T-cell (primary cell): ENCODE measurements at regions not wholly inside any gene's neighbourhood (a gene's known extent, or its start where the extent isn't known, plus 50 kb on each side); places are given as distances from the start of the nearest gene placed in this dataset.

Experiments used
- ATAC-seq, 4 experiments: fragments of 200-7000 bp in 3 of 4; fragments of 150-1000 bp in 1 of 4; cut with Tn5 transposase; replicated peaks in 1 of 4; 1 replicate in 3 of 4; 2 replicates in 1 of 4; pipeline ENCODE4 v1.10.0; 2021; ENCODE audit warnings: moderate library complexity in 3 of 4, mild to moderate bottlenecking in 2 of 4, moderate number of reproducible peaks in 1 of 4
- CTCF ChIA-PET, 2 donors: fragments of 300-600 bp; sonication (Branson Sonifier 250); formaldehyde crosslinking; loops; one replicate each; lab custom pipeline; 2022; ENCODE audit warnings: antibody characterized with exemption in 2 of 2; lab: Charles Lee
- POLR2A ChIA-PET, 2 donors: fragments of 300-600 bp; sonication (Branson Sonifier 250); formaldehyde crosslinking; loops; one replicate each; lab custom pipeline; 2022; ENCODE audit warnings: antibody characterized with exemption in 2 of 2; lab: Charles Lee
- DNase-seq, 35 experiments: peaks; one replicate each; pipeline versions ENCODE4 v3.0.0 to v3.0.0-alpha.2; 2013 to 2023
- H3K27ac ChIP-seq: one replicate; pipeline ENCODE4 v1.5.1; 2013; ENCODE audit warnings: low read length
- H3K27me3 ChIP-seq, 2 experiments: replicated peaks in 1 of 2; 1 replicate in 1 of 2; 2 replicates in 1 of 2; pipeline versions ENCODE4 v1.6.1 to v1.7.0; 2013; ENCODE audit warnings: low read length in 1 of 2, mixed read lengths in 1 of 2; ENCODE audit not compliant: control insufficient read depth in 2 of 2, insufficient read depth in 2 of 2; ENCODE audit errors: extremely low read depth in 1 of 2
- H3K36me3 ChIP-seq, 2 donors: 1 replicate in 1 of 2; 2 replicates in 1 of 2; pipeline versions ENCODE4 v1.6.1 to v1.7.0; 2013; ENCODE audit warnings: low read length in 1 of 2; ENCODE audit not compliant: control insufficient read depth in 2 of 2, insufficient read depth in 1 of 2; ENCODE audit errors: extremely low read depth in 1 of 2
- H3K4me1 ChIP-seq, 2 experiments: 1 replicate in 1 of 2; 2 replicates in 1 of 2; pipeline versions ENCODE4 v1.6.1 to v1.7.0; 2013; ENCODE audit warnings: low read length in 2 of 2, mixed read lengths in 1 of 2; ENCODE audit not compliant: insufficient read depth in 2 of 2, control insufficient read depth in 1 of 2; ENCODE audit errors: extremely low read depth in 1 of 2
- H3K4me3 ChIP-seq, 2 donors: 1 replicate in 1 of 2; 2 replicates in 1 of 2; pipeline versions ENCODE4 v1.5.1 to v1.7.0; 2013; ENCODE audit warnings: mild to moderate bottlenecking in 2 of 2, low read length in 1 of 2, moderate library complexity in 1 of 2; ENCODE audit not compliant: control insufficient read depth in 1 of 2; ENCODE audit errors: extremely low read depth in 1 of 2
- H3K9me3 ChIP-seq: 2 replicates; pipeline ENCODE4 v1.7.0; 2013
- H3K27ac Mint-ChIP-seq, 2 donors: one replicate each; pipeline ENCODE4 v1.8.0; 2020 to 2021; ENCODE audit warnings: mild to moderate bottlenecking in 2 of 2, mixed read lengths in 2 of 2
- H3K27me3 Mint-ChIP-seq, 2 donors: one replicate each; pipeline ENCODE4 v1.8.0; 2021 to 2022; ENCODE audit warnings: mixed read lengths in 2 of 2
- H3K36me3 Mint-ChIP-seq: one replicate; pipeline ENCODE4 v1.8.0; 2021; ENCODE audit warnings: mixed read lengths
- H3K4me1 Mint-ChIP-seq, 3 donors: one replicate each; pipeline ENCODE4 v1.8.0; 2020 to 2022; ENCODE audit warnings: mixed read lengths in 3 of 3, mild to moderate bottlenecking in 1 of 3
- H3K4me3 Mint-ChIP-seq, 3 donors: one replicate each; pipeline ENCODE4 v1.8.0; 2020 to 2022; ENCODE audit warnings: mild to moderate bottlenecking in 3 of 3, mixed read lengths in 3 of 3, moderate library complexity in 3 of 3
- H3K9me3 Mint-ChIP-seq, 3 donors: one replicate each; pipeline ENCODE4 v1.8.0; 2020 to 2022; ENCODE audit warnings: mixed read lengths in 3 of 3
- WGBS: methylation state at CpG from one replicate; pipeline ENCODE4 v1.1.5; 2013; ENCODE audit warnings: missing lambda C conversion rate; ENCODE audit not compliant: insufficient coverage; 5-methylcytosine and 5-hydroxymethylcytosine counted together

DNA sequence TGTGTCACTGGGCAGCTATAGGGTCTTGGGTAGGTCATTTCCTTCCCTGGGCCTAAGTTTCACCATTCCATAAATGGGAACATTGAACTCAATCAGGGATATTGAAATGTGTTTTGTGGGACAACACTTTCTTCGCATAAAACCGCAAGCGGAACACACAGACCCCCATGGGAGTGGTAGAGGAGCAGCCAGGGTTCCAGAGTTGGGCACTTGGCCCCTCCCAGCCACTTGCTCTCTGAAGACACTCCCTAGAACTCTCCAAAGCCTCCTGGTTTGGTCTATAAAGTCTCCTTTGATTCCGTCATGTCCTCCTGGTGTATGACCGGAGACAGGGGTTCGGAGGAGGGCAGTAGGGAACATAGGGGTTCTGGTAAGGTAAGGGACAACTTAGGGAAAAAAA, 271.7 kb downstream of the UACA start:
- ChIA-PET POLR2A (no interaction called here), CTCF (interaction anchor here (0.5 to 1.7 kb wide), 3 partner anchors 37 to 1014 kb away, joined by 3 to 6 read pairs (median 6); no protein-coding TSS in a partner anchor)
- Histone ChIP-seq H3K36me3 (no peaks in the 10 kb centered on the region), H3K27ac (peak overlapping the region; percentile 55), H3K4me1 (peaks cover 25 to 90% of the 10 kb centered on the region in 2 experiments), H3K4me3 (peak overlapping the region; percentile 37 to 60), H3K27me3 (peaks cover 0 to 28% of the 10 kb centered on the region in 2 experiments), H3K9me3 (no peaks in the 10 kb centered on the region)
- ATAC-seq (no peak), DNase-seq (no peak)
- Mint-ChIP-seq H3K4me1 (peaks cover 82 to 88% (median 86%) of the 10 kb centered on the region in 3 donors), H3K27ac (peak overlapping the region; percentile 31 to 84), H3K4me3 (peak overlapping the region; percentile 65 to 78 (median 77)), H3K36me3 (no peaks in the 10 kb centered on the region), H3K9me3 (no peaks in the 10 kb centered on the region), H3K27me3 (peaks cover 0 to 3% of the 10 kb centered on the region in 2 donors)
- WGBS = 84% methylated on average over 3 of the region's 6 CpGs

DNA sequence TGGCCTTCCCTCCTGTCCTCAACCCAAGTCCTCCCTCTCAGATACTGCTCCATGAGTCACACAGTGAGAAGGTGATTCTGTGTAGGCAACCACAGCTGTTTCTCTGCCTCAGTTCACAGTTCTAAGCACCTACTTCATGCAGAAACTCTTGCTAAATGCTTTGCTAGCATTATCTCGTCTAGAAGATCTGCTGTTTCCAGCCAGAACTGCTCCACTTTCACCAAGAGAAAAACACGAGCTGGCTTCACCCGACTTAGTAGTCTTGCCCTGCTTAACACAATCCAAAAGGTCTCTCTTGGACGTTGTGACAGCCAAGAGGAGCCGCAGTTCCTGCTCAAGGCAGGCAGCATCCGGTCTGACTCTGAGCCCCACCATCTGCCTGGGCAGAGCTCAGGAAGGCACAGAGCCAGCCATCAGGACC, 272.1 kb downstream of the UACA start:
- Histone ChIP-seq H3K4me3 (peak overlapping the region in 1 of 2 donors; percentile 60), H3K4me1 (peaks cover 25 to 91% of the 10 kb centered on the region in 2 experiments), H3K36me3 (no peaks in the 10 kb centered on the region), H3K9me3 (no peaks in the 10 kb centered on the region), H3K27ac (no peak overlapping the region), H3K27me3 (peaks cover 0 to 30% of the 10 kb centered on the region in 2 experiments)
- peaks cover 0 to 3% of the 10 kb centered on the region in 2 donors for H3K27me3 Mint-ChIP-seq
- no peak for ATAC-seq
- CTCF ChIA-PET = interaction anchor here (0.5 to 1.7 kb wide), 2 partner anchors 37 to 1013 kb away, joined by 3 to 6 read pairs; no protein-coding TSS in a partner anchor
- POLR2A ChIA-PET = no interaction called here
- H3K4me1 Mint-ChIP-seq = peaks cover 85 to 89% (median 86%) of the 10 kb centered on the region in 3 donors
- H3K36me3 Mint-ChIP-seq = no peaks in the 10 kb centered on the region
- 0% methylated on average over 3 of the region's 6 CpGs for WGBS
- H3K27ac Mint-ChIP-seq = peak overlapping the region in 1 of 2 donors; percentile 84
- peak overlapping the region; percentile 24 to 78 (median 65) for H3K4me3 Mint-ChIP-seq
- DNase-seq = peak in 2 of 35 experiments; percentile 12 to 43
- no peaks in the 10 kb centered on the region for H3K9me3 Mint-ChIP-seq

DNA sequence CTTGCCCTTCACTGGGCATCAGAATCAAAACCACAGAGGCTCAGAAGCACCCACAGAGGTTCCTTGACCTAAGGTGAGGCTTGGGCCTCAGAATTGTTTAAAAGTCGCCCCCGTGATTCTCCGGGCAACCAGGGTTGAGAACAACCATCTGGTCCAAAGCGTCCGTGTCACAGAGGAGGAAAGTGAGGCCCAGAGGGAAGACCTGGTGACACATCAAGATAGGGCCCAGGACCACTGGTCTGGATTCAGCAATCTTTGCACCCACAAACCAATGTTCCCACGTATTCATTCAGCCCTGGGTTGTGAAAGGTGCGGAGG, 272.6 kb downstream of the UACA start:
- H3K4me1 Mint-ChIP-seq = peaks cover 82 to 91% (median 84%) of the 10 kb centered on the region in 3 donors
- no peak for ATAC-seq
- peak overlapping the region in 1 of 2 donors; percentile 11 for H3K27ac Mint-ChIP-seq
- no peaks in the 10 kb centered on the region for H3K9me3 ChIP-seq
- no peak for DNase-seq
- no peak overlapping the region for H3K4me3 ChIP-seq
- no peak overlapping the region for H3K27ac ChIP-seq
- no peaks in the 10 kb centered on the region for H3K36me3 ChIP-seq
- ChIA-PET POLR2A (no interaction called here), CTCF (no interaction called here)
- peaks cover 0 to 3% of the 10 kb centered on the region in 2 donors for H3K27me3 Mint-ChIP-seq
- 100% methylated on average over 5 of the region's 7 CpGs for WGBS
- H3K27me3 ChIP-seq = peaks cover 0 to 30% of the 10 kb centered on the region in 2 experiments
- H3K36me3 Mint-ChIP-seq = no peaks in the 10 kb centered on the region
- H3K4me1 ChIP-seq = peaks cover 25 to 90% of the 10 kb centered on the region in 2 experiments
- peak overlapping the region in 1 of 3 donors; percentile 78 for H3K4me3 Mint-ChIP-seq
- H3K9me3 Mint-ChIP-seq = no peaks in the 10 kb centered on the region

DNA sequence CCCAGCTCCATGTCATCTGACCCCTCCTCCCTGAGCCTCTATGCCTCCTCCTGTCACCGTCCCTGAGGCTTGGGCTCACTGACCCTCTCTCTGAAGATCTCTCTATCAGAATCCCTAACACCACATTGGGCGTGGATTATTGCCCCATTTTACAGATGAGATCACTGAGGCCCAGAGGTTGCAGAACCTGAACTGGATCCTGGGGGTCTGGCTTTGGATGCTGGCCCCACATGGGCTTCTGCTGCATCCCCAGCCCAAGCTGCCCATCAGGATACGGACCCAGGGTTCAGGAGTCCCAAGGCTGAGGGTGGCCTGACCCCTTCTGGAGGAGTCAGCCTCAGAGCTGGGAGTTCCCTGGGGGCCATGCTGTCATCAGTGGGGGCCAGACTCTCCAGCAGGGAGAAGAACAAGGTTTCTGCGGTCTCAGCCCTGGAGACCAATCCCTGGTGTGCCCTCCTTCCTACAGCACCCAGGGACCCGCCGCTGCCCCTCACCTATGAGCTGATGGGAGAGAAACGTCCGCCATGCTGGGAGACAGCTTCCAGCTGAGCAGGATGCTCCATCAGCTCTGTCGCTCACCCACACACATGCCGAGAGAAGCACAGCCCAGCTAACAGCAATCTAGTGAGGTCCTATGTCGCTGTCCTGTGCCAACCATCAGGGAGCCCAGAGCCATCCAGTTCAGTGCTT, 273.1 kb downstream of the UACA start:
- no peaks in the 10 kb centered on the region for H3K36me3 Mint-ChIP-seq
- no peaks in the 10 kb centered on the region for H3K36me3 ChIP-seq
- H3K27ac ChIP-seq = no peak overlapping the region
- H3K4me1 Mint-ChIP-seq = peaks cover 77 to 89% (median 82%) of the 10 kb centered on the region in 3 donors
- ChIA-PET POLR2A (no interaction called here), CTCF (no interaction called here)
- peaks cover 25 to 89% of the 10 kb centered on the region in 2 experiments for H3K4me1 ChIP-seq
- peak overlapping the region; percentile 11 to 49 for H3K27ac Mint-ChIP-seq
- peak overlapping the region in 1 of 3 donors; percentile 78 for H3K4me3 Mint-ChIP-seq
- H3K4me3 ChIP-seq = no peak overlapping the region
- no peaks in the 10 kb centered on the region for H3K9me3 ChIP-seq
- 90% methylated on average over 10 of the region's 11 CpGs for WGBS
- H3K27me3 ChIP-seq = peaks cover 0 to 30% of the 10 kb centered on the region in 2 experiments
- H3K9me3 Mint-ChIP-seq = no peaks in the 10 kb centered on the region
- DNase-seq (no peak), ATAC-seq (no peak)
- peaks cover 0 to 3% of the 10 kb centered on the region in 2 donors for H3K27me3 Mint-ChIP-seq

DNA sequence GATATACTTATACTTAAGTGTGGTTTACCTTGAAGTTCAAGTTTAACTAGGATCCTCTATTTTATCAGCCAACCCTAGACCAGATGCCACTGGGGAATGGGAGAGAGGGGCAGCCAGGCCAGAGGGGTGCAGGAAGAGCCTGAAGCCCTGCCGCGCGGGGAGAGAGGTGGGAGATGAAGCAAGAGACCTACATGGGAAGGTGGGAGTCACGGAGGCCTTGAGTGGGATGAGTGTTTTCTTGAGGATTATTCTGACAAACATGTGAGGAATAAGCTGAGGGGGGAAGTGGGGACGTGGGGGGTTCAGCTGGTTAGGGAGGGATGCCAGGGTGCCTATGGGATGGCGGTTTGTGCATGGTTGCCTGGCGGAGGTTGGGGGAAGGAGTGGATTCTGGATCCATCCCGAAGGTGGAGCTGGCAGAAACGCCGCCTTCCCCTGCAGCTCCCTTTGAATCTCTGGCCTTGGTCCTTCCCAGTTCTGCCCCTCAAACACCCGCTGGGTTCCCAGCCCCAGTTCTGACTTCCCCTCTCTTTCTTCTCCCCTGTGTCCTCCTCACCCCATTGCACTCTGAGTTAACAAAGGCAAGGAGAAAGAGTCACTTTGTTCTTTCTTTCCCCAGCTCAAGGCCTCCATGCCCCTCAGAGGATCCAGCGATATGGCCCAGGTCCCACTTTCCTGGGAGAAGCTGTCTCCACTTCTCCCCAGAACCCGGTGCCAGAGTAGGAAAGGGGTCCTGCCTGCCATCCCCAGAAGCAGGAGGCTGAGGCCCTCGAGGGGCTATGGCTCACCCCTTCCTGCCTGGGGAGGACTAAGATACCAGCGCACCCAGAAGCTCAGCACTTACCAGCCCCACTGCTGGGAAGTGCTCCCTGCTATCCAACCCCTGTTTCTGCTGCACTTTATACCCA, 274.2 kb downstream of the UACA start:
- Histone ChIP-seq H3K36me3 (no peaks in the 10 kb centered on the region), H3K27me3 (peaks cover 0 to 33% of the 10 kb centered on the region in 2 experiments), H3K9me3 (no peaks in the 10 kb centered on the region), H3K4me3 (no peak overlapping the region), H3K4me1 (peaks cover 25 to 81% of the 10 kb centered on the region in 2 experiments), H3K27ac (no peak overlapping the region)
- Mint-ChIP-seq H3K27me3 (peaks cover 0 to 8% of the 10 kb centered on the region in 2 donors), H3K4me1 (peaks cover 66 to 78% (median 71%) of the 10 kb centered on the region in 3 donors), H3K27ac (peak overlapping the region in 1 of 2 donors; percentile 42), H3K36me3 (no peaks in the 10 kb centered on the region), H3K9me3 (no peaks in the 10 kb centered on the region), H3K4me3 (no peak overlapping the region)
- ChIA-PET POLR2A (no interaction called here), CTCF (interaction anchor here (0.5 to 1.9 kb wide), 7 partner anchors 12 to 760 kb away, joined by 3 to 4 read pairs (median 3); no protein-coding TSS in a partner anchor)
- ATAC-seq (no peak), DNase-seq (no peak)
- 83% methylated on average over 11 of the region's 15 CpGs for WGBS
